Loucy (cell line): ENCODE measurements at regions not wholly inside any gene's neighbourhood (a gene's known extent, or its start where the extent isn't known, plus 50 kb on each side); places are given as distances from the start of the nearest gene placed in this dataset.

ENCODE experiments used
- H2AFZ ChIP-seq: fragments of 200-600 bp; sonication (generic); 2 replicates; pipeline ENCODE4 v1.6.0; 2016; ENCODE audit warnings: antibody characterized with exemption, mild to moderate bottlenecking, low read length, moderate library complexity
- H3F3A ChIP-seq: fragments of 200-600 bp; 2 replicates; pipeline ENCODE4 v1.6.0; 2016; ENCODE audit warnings: antibody characterized with exemption, low read depth, mild to moderate bottlenecking
- H3K27me3 ChIP-seq: fragments of 200-600 bp; sonication (generic); 2 replicates; pipeline ENCODE4 v1.6.1; 2014; ENCODE audit warnings: low read length, mild to moderate bottlenecking; ENCODE audit not compliant: insufficient read depth, poor library complexity, severe bottlenecking
- H3K36me3 ChIP-seq: fragments of 200-600 bp; sonication (generic); 2 replicates; pipeline ENCODE4 v1.6.1; 2016; ENCODE audit warnings: low read length; ENCODE audit not compliant: insufficient read depth
- H3K4me1 ChIP-seq: fragments of 200-600 bp; sonication (generic); 2 replicates; pipeline ENCODE4 v1.5.1; 2014; ENCODE audit warnings: low read length, mild to moderate bottlenecking; ENCODE audit not compliant: insufficient read depth, poor library complexity, severe bottlenecking
- H3K4me2 ChIP-seq: fragments of 200-600 bp; sonication (generic); 2 replicates; pipeline ENCODE4 v1.6.0; 2014; ENCODE audit warnings: antibody characterized with exemption, low read length, low read depth, mild to moderate bottlenecking; ENCODE audit not compliant: poor library complexity, severe bottlenecking
- H3K4me3 ChIP-seq: fragments of 200-600 bp; sonication (generic); 2 replicates; pipeline ENCODE4 v1.5.1; 2014; ENCODE audit warnings: low read length, mild to moderate bottlenecking, mixed read lengths; ENCODE audit not compliant: poor library complexity, severe bottlenecking
- H3K79me2 ChIP-seq: fragments of 200-600 bp; sonication (generic); 2 replicates; pipeline ENCODE4 v1.6.1; 2014; ENCODE audit warnings: low read length; ENCODE audit not compliant: insufficient read depth
- H3K9ac ChIP-seq: fragments of 200-600 bp; sonication (generic); 2 replicates; pipeline ENCODE4 v1.6.0; 2014; ENCODE audit warnings: mild to moderate bottlenecking, low read depth, low read length, moderate library complexity; ENCODE audit not compliant: poor library complexity, severe bottlenecking
- H3K9me2 ChIP-seq: fragments of 200-600 bp; sonication (generic); replicated peaks from 2 replicates; pipeline ENCODE4 v1.6.1; 2016; ENCODE audit warnings: low read depth, low read length, mixed read lengths
- H3K9me3 ChIP-seq: fragments of 200-600 bp; sonication (generic); 2 replicates; pipeline ENCODE4 v1.6.1; 2014; ENCODE audit warnings: mild to moderate bottlenecking, antibody characterized with exemption, low read length, low read depth; ENCODE audit not compliant: insufficient read depth
- H4K20me1 ChIP-seq: fragments of 200-600 bp; sonication (generic); 2 replicates; pipeline ENCODE4 v1.6.0; 2014; ENCODE audit warnings: antibody characterized with exemption, low read length, mild to moderate bottlenecking; ENCODE audit not compliant: insufficient read depth, poor library complexity, severe bottlenecking
- CTCF ChIP-seq: fragments of 200-600 bp; sonication (generic); conservative IDR thresholded peaks from 2 replicates; pipeline ENCODE4 v1.5.1; 2014; ENCODE audit warnings: mild to moderate bottlenecking, antibody characterized with exemption, low read length
- EZH2phosphoT487 ChIP-seq: fragments of 200-600 bp; IDR thresholded peaks from 2 replicates; pipeline ENCODE4 v1.6.1; 2018; ENCODE audit warnings: antibody characterized with exemption, mild to moderate bottlenecking, moderate library complexity, borderline replicate concordance

GRCh38 chr16:26885674-26886073 lies 181.1 kb upstream of the C16orf82 start:
- Histone ChIP-seq H3K36me3 (no peaks in the 10 kb centered on the region), H3K4me3 (no peak overlapping the region), H4K20me1 (no peaks in the 10 kb centered on the region), H3K9me2 (no peaks in the 10 kb centered on the region), H2AFZ (no peak overlapping the region), H3K9me3 (no peaks in the 10 kb centered on the region), H3K9ac (no peak overlapping the region), H3F3A (no peaks in the 10 kb centered on the region), H3K4me1 (no peaks in the 10 kb centered on the region), H3K27me3 (no peaks in the 10 kb centered on the region), H3K4me2 (no peak overlapping the region), H3K79me2 (no peaks in the 10 kb centered on the region)
- no peak for TF ChIP-seq CTCF
- TF ChIP-seq EZH2phosphoT487: no peak

GRCh38 chr16:26889740-26890139 lies 177.0 kb upstream of the C16orf82 start:
- Histone ChIP-seq H4K20me1 (no peaks in the 10 kb centered on the region), H3K9ac (no peak overlapping the region)
- no peak for TF ChIP-seq EZH2phosphoT487
- TF ChIP-seq CTCF: no peak

GRCh38 chr16:26898200-26898599 lies 168.5 kb upstream of the C16orf82 start:
- no peak for TF ChIP-seq CTCF
- TF ChIP-seq EZH2phosphoT487: no peak
- Histone ChIP-seq H3F3A (no peaks in the 10 kb centered on the region), H2AFZ (no peak overlapping the region), H3K9me2 (no peaks in the 10 kb centered on the region), H3K4me3 (no peak overlapping the region), H3K79me2 (no peaks in the 10 kb centered on the region), H3K4me2 (no peak overlapping the region), H3K9ac (no peak overlapping the region), H3K4me1 (no peaks in the 10 kb centered on the region), H3K9me3 (no peaks in the 10 kb centered on the region), H3K36me3 (no peaks in the 10 kb centered on the region), H3K27me3 (no peaks in the 10 kb centered on the region), H4K20me1 (no peaks in the 10 kb centered on the region)

More at GRCh38 chr16:26889740-26890139, 177.0 kb upstream of the C16orf82 start:
- Histone ChIP-seq H3K9me3 (no peaks in the 10 kb centered on the region), H2AFZ (no peak overlapping the region), H3K79me2 (no peaks in the 10 kb centered on the region), H3K36me3 (no peaks in the 10 kb centered on the region), H3K9me2 (no peaks in the 10 kb centered on the region), H3K4me3 (no peak overlapping the region), H3F3A (no peaks in the 10 kb centered on the region), H3K4me1 (no peaks in the 10 kb centered on the region), H3K27me3 (no peaks in the 10 kb centered on the region), H3K4me2 (no peak overlapping the region)
